GM12878 (cell line): ENCODE measurements at regions not wholly inside any gene's neighbourhood (a gene's known extent, or its start where the extent isn't known, plus 50 kb on each side); places are given as distances from the start of the nearest gene placed in this dataset.

Experiments
- ATAC-seq: fragments of 200-7000 bp; cut with Tn5 transposase; 3 replicates; pipeline ENCODE4 v1.9.1; 2020; ENCODE audit warnings: mild to moderate bottlenecking, moderate library complexity
- BruUV-seq: library from RNA; stranded (reverse); fragments of 400-500 nt; replicated peaks from 2 replicates; lab custom pipeline; 2021; lab: Mats Ljungman, UMichigan
- CTCF ChIA-PET: fragments of 300-600 bp; sonication (Branson Sonifier 250); formaldehyde crosslinking; extraction: SDS; loops from one replicate; lab custom pipeline; 2021; ENCODE audit warnings: inconsistent platforms; lab: Yijun Ruan, JAX
- POLR2A ChIA-PET: fragments of 350-600 bp; formaldehyde crosslinking; extraction: SDS; loops from one replicate; lab custom pipeline; 2021; ENCODE audit warnings: inconsistent platforms; lab: Charles Lee
- RAD21 ChIA-PET: fragments of 300-600 bp; sonication (Branson Sonifier 250); formaldehyde crosslinking; loops from one replicate; lab custom pipeline; 2023; ENCODE audit warnings: antibody characterized with exemption; ENCODE audit not compliant: unreplicated experiment; lab: Charles Lee
- SMC1A ChIA-PET: fragments of 300-600 bp; sonication (Branson Sonifier 250); formaldehyde crosslinking; loops from one replicate; lab custom pipeline; 2023; ENCODE audit not compliant: unreplicated experiment, uncharacterized antibody; lab: Charles Lee
- DNase-seq: peaks from one replicate; pipeline ENCODE4 v3.0.0-alpha.2; 2011; ENCODE audit warnings: low read depth, low spot score
- FAIRE-seq: peaks from 3 replicates; lab custom pipeline; 2011; peaks lifted over from hg19 to GRCh38; lab: Jason Lieb, UNC
- H2AFZ ChIP-seq: 2 replicates; pipeline ENCODE4 v1.6.0; 2011; ENCODE audit warnings: low read depth, low read length, control low read depth; ENCODE audit not compliant: control insufficient read depth
- H3K27ac ChIP-seq: 2 replicates; pipeline ENCODE4 v1.5.1; 2011; ENCODE audit warnings: control low read depth; ENCODE audit not compliant: control insufficient read depth, insufficient read depth
- H3K27me3 ChIP-seq, 2 experiments: replicated peaks in 1 of 2; 2 replicates each; pipeline versions ENCODE4 v1.6.0 to v1.6.1; 2011; ENCODE audit warnings: low read length in 1 of 2; ENCODE audit not compliant: control insufficient read depth in 2 of 2, insufficient read depth in 2 of 2
- H3K36me3 ChIP-seq, 2 experiments: 2 replicates each; pipeline ENCODE4 v1.5.1; 2011; ENCODE audit warnings: low read length in 1 of 2; ENCODE audit not compliant: control insufficient read depth in 2 of 2, insufficient read depth in 2 of 2
- H3K4me1 ChIP-seq: 2 replicates; pipeline ENCODE4 v1.6.1; 2011; ENCODE audit warnings: mild to moderate bottlenecking, low read length, moderate library complexity, mixed read lengths; ENCODE audit not compliant: control insufficient read depth, insufficient read depth
- H3K4me2 ChIP-seq: 2 replicates; pipeline ENCODE4 v1.6.0; 2011; ENCODE audit warnings: control low read depth; ENCODE audit not compliant: control insufficient read depth, insufficient read depth
- H3K4me3 ChIP-seq: fragments of 200-600 bp; sonication (generic); 2 replicates; pipeline ENCODE4 v1.5.1; 2016
- H3K79me2 ChIP-seq: 2 replicates; pipeline ENCODE4 v1.6.0; 2011; ENCODE audit warnings: low read length; ENCODE audit not compliant: control insufficient read depth, insufficient read depth
- H3K9ac ChIP-seq: 2 replicates; pipeline ENCODE4 v1.8.0; 2011; ENCODE audit warnings: low read length, control low read depth, mixed read lengths; ENCODE audit not compliant: control insufficient read depth, insufficient read depth
- H3K9me3 ChIP-seq: replicated peaks from 3 replicates; pipeline ENCODE4 v1.5.1; 2011; ENCODE audit warnings: mild to moderate bottlenecking, low read length; ENCODE audit not compliant: control insufficient read depth, insufficient read depth
- H4K20me1 ChIP-seq: 2 replicates; pipeline ENCODE4 v1.6.0; 2011; ENCODE audit not compliant: control insufficient read depth, insufficient read depth
- FOS ChIP-seq: IDR thresholded peaks from 3 replicates; pipeline ENCODE4 v1.6.1; 2011; ENCODE audit warnings: borderline replicate concordance; ENCODE audit not compliant: insufficient read length; ENCODE audit errors: extremely low read depth
- KLF5 ChIP-seq: fragments of 450-650 bp; IDR thresholded peaks from 2 replicates; pipeline ENCODE4 v1.6.1; 2014; ENCODE audit warnings: mild to moderate bottlenecking; ENCODE audit not compliant: partially characterized antibody
- MEF2A ChIP-seq: IDR thresholded peaks from 2 replicates; pipeline ENCODE4 v1.6.1; 2011; ENCODE audit warnings: low read depth, mild to moderate bottlenecking, low read length, moderate library complexity; ENCODE audit not compliant: insufficient read depth
- MXI1 ChIP-seq: fragments of 150-350 bp; IDR thresholded peaks from 2 replicates; pipeline ENCODE4 v1.6.1; 2011; ENCODE audit warnings: low read depth, mild to moderate bottlenecking, inconsistent platforms, low read length, improper control_type of control experiment
- WGBS: methylation state at CpG from one replicate; pipeline ENCODE4 v1.1.6; 2016; ENCODE audit warnings: low lambda C conversion rate; ENCODE audit not compliant: insufficient replicate concordance, insufficient coverage; ENCODE audit errors: missing lambda C conversion rate; 5-methylcytosine and 5-hydroxymethylcytosine counted together
- in situ Hi-C: fragments of 300-500 bp; cut with MboI; formaldehyde crosslinking; loops from 9 replicates; pipeline ENCODE4 v1.14.3; 2018; ENCODE audit warnings: mixed read lengths
- intact Hi-C: fragments of 100-400 bp; cut with micrococcal nuclease; formaldehyde crosslinking; loops from one replicate; pipeline ENCODE4 v1.14.2; 2022; ENCODE audit not compliant: unreplicated experiment
- TF ChIP-seq, protein P1 (sequence below): fragments of 450-650 bp; IDR thresholded peaks from 2 replicates; pipeline ENCODE4 v1.6.1; 2014; ENCODE audit warnings: mild to moderate bottlenecking
- TF ChIP-seq, protein P2 (sequence below): fragments of 450-650 bp; IDR thresholded peaks from 2 replicates; pipeline ENCODE4 v1.6.1; 2016; ENCODE audit warnings: mild to moderate bottlenecking

DNA sequence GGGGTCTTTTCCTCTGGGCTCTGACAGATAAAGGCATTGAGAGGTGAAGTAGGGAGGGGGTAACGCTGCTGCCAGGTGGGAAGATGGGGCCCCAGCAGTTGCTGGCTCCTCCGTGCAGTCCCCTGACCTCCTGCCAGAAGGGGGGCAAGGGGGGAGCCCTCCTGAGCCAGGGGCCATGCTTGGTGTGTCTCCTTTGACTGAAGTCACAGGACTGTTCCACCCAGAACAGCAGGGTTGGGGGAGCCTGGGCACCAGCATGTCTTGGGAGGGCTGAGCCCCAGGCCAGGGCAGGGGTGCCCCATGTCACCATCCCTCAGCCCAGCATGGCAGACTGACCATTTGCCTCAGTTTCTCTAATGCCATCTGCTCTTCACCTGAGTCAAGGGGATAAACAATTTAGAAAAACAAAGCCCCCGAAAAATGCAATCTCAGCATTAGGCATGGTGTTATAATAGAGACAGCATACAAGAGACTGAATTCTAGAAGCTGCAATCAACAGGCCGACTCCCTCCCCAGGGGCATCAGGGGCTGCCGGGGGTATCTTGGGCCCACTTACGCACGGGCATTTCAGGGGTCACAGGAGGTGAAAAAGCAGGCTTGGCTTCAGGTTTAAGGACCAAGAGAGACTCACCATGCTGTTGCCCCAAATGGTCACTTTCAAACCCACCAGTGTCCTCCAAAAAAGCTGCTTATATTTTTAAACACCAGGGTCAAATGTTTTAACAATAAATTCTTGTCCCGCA lies 108.6 kb upstream of the GPR26 start:
- Histone ChIP-seq H3K27ac (peak overlapping the region; percentile 67; the same call in 1 of the 2 replicates), H3K4me1 (peaks cover 62% of the 10 kb centered on the region), H3K9ac (no peak overlapping the region), H4K20me1 (no peaks in the 10 kb centered on the region), H3K27me3 (no peaks in the 10 kb centered on the region), H3K36me3 (no peaks in the 10 kb centered on the region), H3K4me3 (no peak overlapping the region), H2AFZ (no peak overlapping the region; the same call in 1 of the 2 replicates), H3K79me2 (no peaks in the 10 kb centered on the region), H3K9me3 (no peaks in the 10 kb centered on the region), H3K4me2 (no peak overlapping the region)
- ChIA-PET CTCF (interaction anchor here (0.7 to 3.5 kb wide), 13 partner anchors 13 to 907 kb away, joined by 3 to 42 read pairs (median 3); partner anchors contain the start of gene BUB3), RAD21 (interaction anchor here (1.1 to 2.8 kb wide), 5 partner anchors 177 to 515 kb away, joined by 3 to 20 read pairs (median 5); partner anchors contain the start of gene BUB3), SMC1A (interaction anchor here (0.9 to 2.2 kb wide), 10 partner anchors 34 to 535 kb away, joined by 3 to 10 read pairs (median 6); no protein-coding TSS in a partner anchor), POLR2A (interaction anchor here (0.6 kb wide), 1 partner anchor 310 kb away, joined by 4 read pairs; no protein-coding TSS in a partner anchor)
- no peak for FAIRE-seq
- no peak for ATAC-seq
- in situ Hi-C loops (no loop called here), intact Hi-C loops (loop anchor here (2.0 kb wide), 1 partner anchor 333 kb away; no protein-coding TSS in a partner anchor)
- no peak for DNase-seq
- no peak for TF ChIP-seq MXI1
- TF ChIP-seq KLF5: no peak
- no peak for TF ChIP-seq FOS
- TF ChIP-seq, protein P1, sequence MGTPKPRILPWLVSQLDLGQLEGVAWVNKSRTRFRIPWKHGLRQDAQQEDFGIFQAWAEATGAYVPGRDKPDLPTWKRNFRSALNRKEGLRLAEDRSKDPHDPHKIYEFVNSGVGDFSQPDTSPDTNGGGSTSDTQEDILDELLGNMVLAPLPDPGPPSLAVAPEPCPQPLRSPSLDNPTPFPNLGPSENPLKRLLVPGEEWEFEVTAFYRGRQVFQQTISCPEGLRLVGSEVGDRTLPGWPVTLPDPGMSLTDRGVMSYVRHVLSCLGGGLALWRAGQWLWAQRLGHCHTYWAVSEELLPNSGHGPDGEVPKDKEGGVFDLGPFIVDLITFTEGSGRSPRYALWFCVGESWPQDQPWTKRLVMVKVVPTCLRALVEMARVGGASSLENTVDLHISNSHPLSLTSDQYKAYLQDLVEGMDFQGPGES: no peak
- TF ChIP-seq MEF2A: no peak
- TF ChIP-seq, protein P2, sequence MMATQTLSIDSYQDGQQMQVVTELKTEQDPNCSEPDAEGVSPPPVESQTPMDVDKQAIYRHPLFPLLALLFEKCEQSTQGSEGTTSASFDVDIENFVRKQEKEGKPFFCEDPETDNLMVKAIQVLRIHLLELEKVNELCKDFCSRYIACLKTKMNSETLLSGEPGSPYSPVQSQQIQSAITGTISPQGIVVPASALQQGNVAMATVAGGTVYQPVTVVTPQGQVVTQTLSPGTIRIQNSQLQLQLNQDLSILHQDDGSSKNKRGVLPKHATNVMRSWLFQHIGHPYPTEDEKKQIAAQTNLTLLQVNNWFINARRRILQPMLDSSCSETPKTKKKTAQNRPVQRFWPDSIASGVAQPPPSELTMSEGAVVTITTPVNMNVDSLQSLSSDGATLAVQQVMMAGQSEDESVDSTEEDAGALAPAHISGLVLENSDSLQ: no peak
- no TSS peak for BruUV-seq
- WGBS: 82% methylated on average over 8 of the region's 8 CpGs
